ENCODE measurements at regions not wholly inside any gene's neighbourhood (a gene's known extent, or its start where the extent isn't known, plus 50 kb on each side); places are given as distances from the start of the nearest gene placed in this dataset.
"Not testable (repeated sequence)": the region's sequence is repeated elsewhere in the genome, so short reads cannot be mapped to it uniquely, and the experiment has no call there.

- Histone ChIP-seq H3K27me3 (ENCODE audit: control insufficient read depth in 1 of 2, insufficient read depth in 2 of 2, low read length in 2 of 2) (no peaks in the 10 kb centered on the region), H3K79me2 (ENCODE audit: insufficient read depth, low read length) (no peaks in the 10 kb centered on the region), H3K27ac (ENCODE audit: extremely low read length, insufficient read depth, low read length) (no peak overlapping the region), H3K4me1 (ENCODE audit: insufficient read depth, low read length) (no peaks in the 10 kb centered on the region), H2AFZ (ENCODE audit: low read length) (no peak overlapping the region), H3K9ac (ENCODE audit: insufficient read depth, low read depth, low read length) (no peak overlapping the region), H3K36me3 (replicated peaks in 1 of 2; ENCODE audit: control insufficient read depth in 1 of 2, insufficient read depth in 2 of 2, low read length in 2 of 2) (no peaks in the 10 kb centered on the region), H3K4me2 (ENCODE audit: low read depth, low read length) (no peak overlapping the region), H3K4me3 (replicated peaks in 1 of 3; ENCODE audit: insufficient read depth in 1 of 3, low read depth in 2 of 3, low read length in 3 of 3) (no peak overlapping the region), H3K9me3 (ENCODE audit: low read length) (no peaks in the 10 kb centered on the region), H4K20me1 (ENCODE audit: insufficient read depth, low read length) (no peaks in the 10 kb centered on the region)
- intact Hi-C loops (cut with micrococcal nuclease; ENCODE audit: unreplicated experiment), result no loop called here
- ATAC-seq, result no peak
- CTCF ChIA-PET (ENCODE audit: low intra/inter-chr PET ratio, low total read pairs), result no interaction called here
- in situ Hi-C loops (cut with HindIII; ENCODE audit: extremely low pct_ligation_motif_present, low pct_unique_long_range_greater_than_20kb), result no loop called here
- FAIRE-seq, result no peak
- no TSS peak for BruUV-seq (replicated peaks)
- POLR2A ChIA-PET, result no interaction called here
- WGBS (ENCODE audit: low lambda C conversion rate), result 4% methylated on average over 2 of the region's 2 CpGs
- no peak for TF ChIP-seq HNF1A (IDR thresholded peaks at IDR 0.05; ENCODE audit: low read depth)
- TF ChIP-seq HNF1A (CRISPR knock-in tag; IDR thresholded peaks at IDR 0.05; ENCODE audit: borderline replicate concordance), result no peak
- TF ChIP-seq ZNF333 (CRISPR knock-in tag; IDR thresholded peaks at IDR 0.05; ENCODE audit: borderline replicate concordance), result no peak
- TF ChIP-seq MAFK (conservative IDR thresholded peaks at IDR 0.05 in 1 of 2, IDR thresholded peaks at IDR 0.05 in 1 of 2; ENCODE audit: low read length in 2 of 2), result peak; percentile 42 to 64
- TF ChIP-seq ZNF484 (CRISPR knock-in tag; IDR thresholded peaks at IDR 0.05; ENCODE audit: borderline replicate concordance, low read depth), result no peak
- no peak for TF ChIP-seq ZNF740 (CRISPR knock-in tag; IDR thresholded peaks at IDR 0.05)
- no peak for TF ChIP-seq SNAI1 (CRISPR knock-in tag; IDR thresholded peaks at IDR 0.05; ENCODE audit: borderline replicate concordance)
- no peak for TF ChIP-seq ZNF20 (CRISPR knock-in tag; IDR thresholded peaks at IDR 0.05)
- TF ChIP-seq, protein P1, sequence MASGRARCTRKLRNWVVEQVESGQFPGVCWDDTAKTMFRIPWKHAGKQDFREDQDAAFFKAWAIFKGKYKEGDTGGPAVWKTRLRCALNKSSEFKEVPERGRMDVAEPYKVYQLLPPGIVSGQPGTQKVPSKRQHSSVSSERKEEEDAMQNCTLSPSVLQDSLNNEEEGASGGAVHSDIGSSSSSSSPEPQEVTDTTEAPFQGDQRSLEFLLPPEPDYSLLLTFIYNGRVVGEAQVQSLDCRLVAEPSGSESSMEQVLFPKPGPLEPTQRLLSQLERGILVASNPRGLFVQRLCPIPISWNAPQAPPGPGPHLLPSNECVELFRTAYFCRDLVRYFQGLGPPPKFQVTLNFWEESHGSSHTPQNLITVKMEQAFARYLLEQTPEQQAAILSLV (CRISPR knock-in tag; IDR thresholded peaks at IDR 0.05; ENCODE audit: borderline replicate concordance), result no peak
- TF ChIP-seq MAFF (IDR thresholded peaks at IDR 0.05; ENCODE audit: low read depth, low read length), result peak; percentile 33; the same call in 1 of the 2 replicates
- no peak for TF ChIP-seq RXRA (CRISPR knock-in tag; IDR thresholded peaks at IDR 0.05)
- no peak for TF ChIP-seq ZNF775 (CRISPR knock-in tag; IDR thresholded peaks at IDR 0.05; ENCODE audit: borderline replicate concordance)
- DNase-seq (ENCODE audit: low spot score), result no peak
Measured at GRCh38 chr18:30674596-30674995, 367.9 kb downstream of the DSC3 start.

- H3K4me1 ChIP-seq (ENCODE audit: insufficient read depth, low read length); H3K9me3 ChIP-seq (ENCODE audit: low read length); H4K20me1 ChIP-seq (ENCODE audit: insufficient read depth, low read length); CTCF ChIA-PET (ENCODE audit: low intra/inter-chr PET ratio, low total read pairs); ATAC-seq; BruUV-seq (replicated peaks); H3K4me2 ChIP-seq (ENCODE audit: low read depth, low read length); DNase-seq (ENCODE audit: low spot score); H3K27ac ChIP-seq (ENCODE audit: extremely low read length, insufficient read depth, low read length); H3K9ac ChIP-seq (ENCODE audit: insufficient read depth, low read depth, low read length); H3K79me2 ChIP-seq (ENCODE audit: insufficient read depth, low read length); in situ Hi-C loops (cut with HindIII; ENCODE audit: extremely low pct_ligation_motif_present, low pct_unique_long_range_greater_than_20kb); H3K36me3 ChIP-seq (replicated peaks in 1 of 2; ENCODE audit: control insufficient read depth in 1 of 2, insufficient read depth in 2 of 2, low read length in 2 of 2); H3K4me3 ChIP-seq (replicated peaks in 1 of 3; ENCODE audit: insufficient read depth in 1 of 3, low read depth in 2 of 3, low read length in 3 of 3); H3K27me3 ChIP-seq (ENCODE audit: control insufficient read depth in 1 of 2, insufficient read depth in 2 of 2, low read length in 2 of 2); POLR2A ChIA-PET; intact Hi-C loops (cut with micrococcal nuclease; ENCODE audit: unreplicated experiment); H2AFZ ChIP-seq (ENCODE audit: low read length); FAIRE-seq: not testable (repeated sequence)
- WGBS (ENCODE audit: low lambda C conversion rate), result 0% methylated on average over 1 of the region's 1 CpG
Measured at GRCh38 chr18:30672439-30672838, 370.1 kb downstream of the DSC3 start.
